ENCODE measurements at regions not wholly inside any gene's neighbourhood (a gene's known extent, or its start where the extent isn't known, plus 50 kb on each side); places are given as distances from the start of the nearest gene placed in this dataset.
A peak's percentile ranks its signal among the peaks of the same experiment; 100 is the strongest.

DNA sequence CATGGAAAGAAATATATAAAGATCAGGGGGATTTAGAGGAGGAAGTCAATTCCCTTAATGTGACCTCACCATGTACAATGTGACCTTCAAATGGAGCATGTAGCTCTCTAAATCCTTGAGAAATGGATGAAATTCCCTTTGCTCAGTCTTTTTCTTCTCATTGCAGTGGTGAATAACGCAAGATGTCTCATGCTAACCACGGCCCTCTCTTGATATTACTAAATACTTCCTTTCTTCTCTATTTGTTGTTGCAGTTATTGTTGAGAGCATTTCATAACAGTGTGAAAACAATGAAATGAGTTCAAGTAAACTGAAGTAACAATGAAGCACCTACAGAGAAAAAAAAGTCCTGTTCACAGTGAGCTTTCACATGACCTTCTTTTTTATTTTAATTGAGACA is 55.6 kb downstream of the ZNF281 start:
- H3K4me1 ChIP-seq, result peaks cover 0 to 53% (median 27%) of the 10 kb centered on the region in 6 donors
- no peak for DNase-seq
- no peaks in the 10 kb centered on the region for H3K9me3 ChIP-seq
- 15 to 46% (median 39%) methylated on average over 2 of the region's 2 CpGs for WGBS, 5 donors
- H3K4me3 ChIP-seq, result peak overlapping the region in 1 of 8 donors; percentile 33
- no peaks in the 10 kb centered on the region for H3K36me3 ChIP-seq
- TF ChIP-seq, protein P1, sequence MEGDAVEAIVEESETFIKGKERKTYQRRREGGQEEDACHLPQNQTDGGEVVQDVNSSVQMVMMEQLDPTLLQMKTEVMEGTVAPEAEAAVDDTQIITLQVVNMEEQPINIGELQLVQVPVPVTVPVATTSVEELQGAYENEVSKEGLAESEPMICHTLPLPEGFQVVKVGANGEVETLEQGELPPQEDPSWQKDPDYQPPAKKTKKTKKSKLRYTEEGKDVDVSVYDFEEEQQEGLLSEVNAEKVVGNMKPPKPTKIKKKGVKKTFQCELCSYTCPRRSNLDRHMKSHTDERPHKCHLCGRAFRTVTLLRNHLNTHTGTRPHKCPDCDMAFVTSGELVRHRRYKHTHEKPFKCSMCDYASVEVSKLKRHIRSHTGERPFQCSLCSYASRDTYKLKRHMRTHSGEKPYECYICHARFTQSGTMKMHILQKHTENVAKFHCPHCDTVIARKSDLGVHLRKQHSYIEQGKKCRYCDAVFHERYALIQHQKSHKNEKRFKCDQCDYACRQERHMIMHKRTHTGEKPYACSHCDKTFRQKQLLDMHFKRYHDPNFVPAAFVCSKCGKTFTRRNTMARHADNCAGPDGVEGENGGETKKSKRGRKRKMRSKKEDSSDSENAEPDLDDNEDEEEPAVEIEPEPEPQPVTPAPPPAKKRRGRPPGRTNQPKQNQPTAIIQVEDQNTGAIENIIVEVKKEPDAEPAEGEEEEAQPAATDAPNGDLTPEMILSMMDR (IDR thresholded peaks at IDR 0.05 in 8 of 11, conservative IDR thresholded peaks at IDR 0.05 in 3 of 11), result no peak
- intact Hi-C loops (cut with DNase I; ENCODE audit: low total_unique reads), result no loop called here
- H3K27me3 ChIP-seq (replicated peaks in 1 of 7), result no peaks in the 10 kb centered on the region
- H3K27ac ChIP-seq, result peak overlapping the region in 7 of 8 donors; percentile 48 to 90 (median 80)

DNA sequence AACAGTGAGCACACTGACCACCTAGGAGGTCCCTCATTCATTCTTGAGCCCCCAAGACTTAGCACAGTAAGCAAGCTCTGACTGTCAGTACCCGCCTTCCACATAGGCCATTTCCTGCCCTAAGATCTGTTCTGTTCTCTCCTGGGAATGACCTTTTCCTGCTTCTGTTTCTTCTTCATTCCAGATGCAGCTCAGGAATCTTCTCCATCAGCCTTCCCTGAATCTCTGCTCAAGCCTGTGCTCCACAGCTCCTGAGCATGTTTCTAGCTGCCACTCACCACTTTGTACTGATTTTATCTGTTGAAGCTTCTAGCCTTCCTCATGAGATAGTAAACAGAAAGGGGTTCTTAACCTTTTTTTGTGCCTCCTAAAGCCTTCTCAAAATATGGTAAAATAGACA is 56.6 kb downstream of the ZNF281 start:
- peak overlapping the region in 6 of 8 donors; percentile 60 to 90 (median 80) for H3K27ac ChIP-seq

DNA sequence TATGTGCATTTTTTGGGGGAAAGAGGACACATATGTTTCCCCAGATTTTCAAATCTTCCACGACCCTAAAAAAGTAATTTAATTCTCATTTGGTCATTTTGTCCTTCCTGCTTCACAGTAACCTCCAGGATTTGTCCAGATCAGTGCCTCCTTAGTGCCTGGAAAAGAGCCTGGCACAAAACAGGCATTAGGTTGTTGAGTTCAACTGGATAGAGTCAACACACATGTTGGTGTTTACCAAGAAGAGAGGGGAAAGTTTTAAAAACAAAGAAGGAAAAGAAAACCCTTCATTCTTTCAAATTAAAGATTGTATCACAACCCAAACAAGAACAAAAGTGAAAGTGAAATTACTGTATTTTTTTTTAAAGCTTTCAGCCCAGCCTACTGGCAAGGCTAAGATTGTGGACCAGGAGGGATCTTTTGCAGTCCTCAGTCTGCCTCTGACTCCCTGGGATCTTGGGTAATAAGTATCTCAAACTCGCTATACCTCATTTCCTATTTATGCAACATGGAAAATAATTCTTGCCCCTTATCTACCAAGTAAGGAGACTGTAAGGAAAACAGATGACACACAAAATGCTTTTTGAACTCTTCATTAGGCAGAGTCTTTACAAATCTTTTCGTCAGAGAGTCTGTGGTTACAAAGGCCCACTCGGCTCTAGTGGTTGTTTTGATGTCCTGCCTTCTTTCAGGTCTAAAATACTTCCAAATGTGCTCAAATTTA is 57.8 kb downstream of the ZNF281 start:
- peak overlapping the region in 7 of 8 donors; percentile 11 to 90 (median 79) for H3K27ac ChIP-seq
- TF ChIP-seq POLR2AphosphoS5 (IDR thresholded peaks at IDR 0.05) (no peak), POLR2A (IDR thresholded peaks at IDR 0.05) (no peak)
- H3K27me3 ChIP-seq (replicated peaks in 1 of 7), result no peaks in the 10 kb centered on the region
- no peak for DNase-seq
- H3K4me1 ChIP-seq, result peaks cover 0 to 53% (median 27%) of the 10 kb centered on the region in 6 donors
- intact Hi-C loops (cut with DNase I; ENCODE audit: low total_unique reads), result loop anchor here (2.0 kb wide), 1 partner anchor 15 kb away; no protein-coding TSS in a partner anchor
- no peaks in the 10 kb centered on the region for H3K36me3 ChIP-seq
- WGBS, 5 donors, result 14 to 20% (median 18%) methylated on average over 4 of the region's 4 CpGs
- no peaks in the 10 kb centered on the region for H3K9me3 ChIP-seq
- H3K4me3 ChIP-seq, result peak overlapping the region in 1 of 8 donors; percentile 33

More for the DNA sequence above, 56.6 kb downstream of the ZNF281 start:
- intact Hi-C loops (cut with DNase I; ENCODE audit: low total_unique reads), result no loop called here
- H3K9me3 ChIP-seq, result no peaks in the 10 kb centered on the region
- WGBS, 5 donors, result 53 to 81% (median 68%) methylated on average over 1 of the region's 1 CpG
- no peaks in the 10 kb centered on the region for H3K27me3 ChIP-seq (replicated peaks in 1 of 7)
- no peak for TF ChIP-seq POLR2A (IDR thresholded peaks at IDR 0.05)
- TF ChIP-seq, protein P1 (IDR thresholded peaks at IDR 0.05 in 8 of 11, conservative IDR thresholded peaks at IDR 0.05 in 3 of 11), result no peak
- no peak for TF ChIP-seq POLR2AphosphoS5 (IDR thresholded peaks at IDR 0.05)
- no peaks in the 10 kb centered on the region for H3K36me3 ChIP-seq
- H3K4me1 ChIP-seq, result peaks cover 0 to 53% (median 27%) of the 10 kb centered on the region in 6 donors
- DNase-seq, result no peak
- H3K4me3 ChIP-seq, result peak overlapping the region in 1 of 8 donors; percentile 33

DNA sequence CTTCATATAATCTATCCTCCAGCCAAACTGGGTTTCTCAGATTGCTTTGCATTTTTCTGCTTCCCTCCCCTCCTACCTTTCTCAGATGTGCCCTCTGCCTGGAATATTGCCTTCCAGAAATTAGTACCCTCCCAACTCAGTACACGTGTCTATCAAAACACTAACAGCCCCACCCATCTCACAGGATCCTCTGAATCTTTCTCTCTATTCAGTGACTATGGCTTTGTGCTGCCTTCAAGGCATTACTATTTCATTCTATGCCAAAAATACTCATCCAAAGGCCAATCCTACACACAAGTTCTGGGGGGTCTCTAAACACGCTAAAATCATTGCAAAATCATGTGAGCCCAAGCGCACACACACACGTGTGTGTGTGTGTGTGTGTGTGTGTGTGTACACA is 58.4 kb downstream of the ZNF281 start:
- Histone ChIP-seq H3K27me3 (replicated peaks in 1 of 7) (no peaks in the 10 kb centered on the region), H3K4me1 (peaks cover 0 to 51% (median 27%) of the 10 kb centered on the region in 6 donors), H3K9me3 (no peaks in the 10 kb centered on the region), H3K36me3 (no peaks in the 10 kb centered on the region), H3K27ac (peak overlapping the region in 7 of 8 donors; percentile 11 to 90 (median 79)), H3K4me3 (peak overlapping the region in 1 of 8 donors; percentile 33)
- TF ChIP-seq POLR2A (IDR thresholded peaks at IDR 0.05), result no peak
- TF ChIP-seq, protein P1 (IDR thresholded peaks at IDR 0.05 in 8 of 11, conservative IDR thresholded peaks at IDR 0.05 in 3 of 11), result no peak
- TF ChIP-seq POLR2AphosphoS5 (IDR thresholded peaks at IDR 0.05), result no peak
- DNase-seq, result no peak
- intact Hi-C loops (cut with DNase I; ENCODE audit: low total_unique reads), result loop anchor here (2.0 kb wide), 1 partner anchor 15 kb away; no protein-coding TSS in a partner anchor
- 80 to 88% (median 84%) methylated on average over 4 of the region's 4 CpGs for WGBS, 5 donors
